Myocyte (in vitro differentiated cells): ENCODE measurements at regions not wholly inside any gene's neighbourhood (a gene's known extent, or its start where the extent isn't known, plus 50 kb on each side); places are given as distances from the start of the nearest gene placed in this dataset.
A peak's percentile ranks its signal among the peaks of the same experiment; 100 is the strongest.
"Not testable (repeated sequence)": the region's sequence is repeated elsewhere in the genome, so short reads cannot be mapped to it uniquely, and the experiment has no call there.

ENCODE experiments used
- DNase-seq: peaks from one replicate; pipeline ENCODE4 v3.0.0-alpha.2; 2012; ENCODE audit warnings: low read depth

DNA sequence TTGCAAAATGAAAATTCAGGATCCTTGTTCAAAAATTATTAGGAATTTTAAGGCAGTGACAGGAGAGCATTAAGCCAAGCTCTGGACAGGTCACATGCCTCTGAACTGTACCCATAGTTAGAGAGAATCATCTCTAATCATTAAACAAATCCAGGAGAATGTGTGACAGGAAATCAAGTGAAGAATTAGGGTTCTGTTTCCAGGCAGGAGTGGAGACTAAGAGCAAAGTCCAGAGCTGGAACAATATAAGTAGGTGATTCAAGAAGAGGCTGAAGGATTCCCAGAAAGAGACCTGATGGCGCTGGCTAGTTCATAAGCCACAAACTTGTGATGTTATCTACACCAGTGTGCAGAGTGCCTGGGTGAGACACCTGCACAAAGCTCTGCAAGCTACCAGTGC, 104.6 kb upstream of the PRKG2 start:
- no peak for DNase-seq

DNA sequence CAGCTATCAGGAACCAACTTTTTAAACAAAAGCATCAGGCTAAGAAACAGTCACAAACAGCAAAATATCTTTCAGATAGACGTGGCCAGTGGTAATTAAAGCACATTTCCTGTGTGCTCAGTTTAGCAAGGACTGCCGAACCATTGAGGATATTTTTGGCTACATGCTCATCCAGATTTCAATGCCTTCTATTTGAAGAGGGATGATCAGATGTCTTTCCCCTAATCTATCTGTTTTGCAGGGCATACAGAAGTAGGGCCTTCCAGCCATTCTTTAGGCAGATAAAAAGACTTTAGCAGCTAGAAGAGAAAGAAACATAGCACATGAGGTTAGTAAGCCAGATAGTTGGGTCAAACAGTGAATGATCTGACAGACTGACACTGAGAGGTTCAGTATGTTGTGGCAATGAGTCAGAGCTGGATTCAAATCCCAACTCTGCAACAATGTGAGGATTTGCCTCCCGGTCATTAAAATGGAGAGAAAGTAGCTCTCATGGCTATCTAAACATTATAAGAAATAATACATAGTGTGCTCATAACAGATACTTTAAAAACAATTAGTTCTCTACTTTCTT, 100.0 kb upstream of the PRKG2 start:
- peak; percentile 72 for DNase-seq

DNA sequence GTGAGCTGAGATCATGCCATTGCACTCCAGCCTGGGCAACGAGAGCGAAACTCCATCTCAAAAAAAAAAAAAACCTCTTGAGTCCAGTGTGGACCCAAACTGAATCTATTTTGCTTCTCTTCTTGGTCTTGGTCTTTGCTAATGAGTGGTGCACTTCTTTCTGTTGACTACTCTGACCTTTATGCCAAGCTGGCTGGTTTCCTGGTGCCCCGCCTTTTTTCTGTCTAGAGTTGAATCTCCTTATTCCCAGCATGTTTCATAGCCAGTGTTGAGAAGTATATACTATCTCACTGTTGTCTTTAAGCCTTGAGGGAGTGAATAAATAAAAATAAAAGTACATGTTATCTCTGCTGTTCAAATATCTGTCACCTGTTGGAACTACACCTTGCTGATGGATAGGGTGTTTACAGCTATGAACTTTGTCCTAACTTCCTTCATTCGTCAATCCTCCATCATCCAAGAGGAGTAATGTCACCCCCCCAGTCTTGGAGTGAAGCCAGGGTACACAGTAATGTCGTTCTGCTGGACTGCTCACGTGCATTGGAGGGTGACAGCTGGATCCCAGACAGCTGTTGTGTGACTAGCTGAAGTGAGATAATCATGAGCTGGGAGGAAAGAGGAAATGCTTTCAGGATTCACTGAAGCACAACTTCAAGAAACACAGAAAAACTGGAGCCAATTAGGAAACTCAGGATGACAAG, 99.3 kb upstream of the PRKG2 start:
- peak; percentile 91 for DNase-seq

DNA sequence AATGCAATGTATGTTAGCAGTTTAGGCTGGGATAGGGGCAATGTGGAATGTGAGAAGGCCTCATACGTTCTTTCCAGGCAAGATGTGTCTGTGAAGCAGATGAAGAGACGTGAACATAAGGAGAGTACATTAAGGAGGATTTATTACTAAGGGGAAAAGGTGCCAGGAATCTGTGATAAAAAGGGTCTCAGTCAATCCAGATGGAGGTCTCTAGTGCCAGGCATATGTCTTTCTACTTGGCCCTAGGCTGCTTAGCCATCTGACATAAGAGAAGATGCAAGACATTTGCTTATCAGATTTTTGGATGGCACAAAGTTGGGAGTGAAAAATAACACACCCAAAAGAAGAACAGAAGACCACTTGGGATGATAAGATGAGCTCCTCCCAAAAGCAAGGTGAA, 93.0 kb upstream of the PRKG2 start:
- DNase-seq = no peak

DNA sequence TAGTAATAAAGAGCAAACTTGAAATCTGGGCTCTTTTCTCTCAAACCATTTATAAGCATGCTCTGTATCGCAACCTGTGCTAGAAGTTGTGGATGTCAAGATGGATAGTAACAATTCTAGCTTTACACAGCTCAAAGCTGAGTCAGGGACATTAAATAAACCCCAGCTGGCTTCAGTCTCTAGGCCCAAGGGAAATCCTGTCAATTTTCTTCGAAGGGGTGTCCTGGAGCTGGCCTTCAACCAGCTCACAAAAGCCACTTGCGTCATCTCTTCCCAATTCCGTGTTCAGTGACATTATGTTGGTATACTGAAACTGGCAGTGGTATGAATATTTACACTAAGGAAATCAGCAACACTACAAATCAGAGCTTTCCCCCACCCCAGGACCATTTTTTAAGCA, 89.8 kb upstream of the PRKG2 start:
- no peak for DNase-seq

DNA sequence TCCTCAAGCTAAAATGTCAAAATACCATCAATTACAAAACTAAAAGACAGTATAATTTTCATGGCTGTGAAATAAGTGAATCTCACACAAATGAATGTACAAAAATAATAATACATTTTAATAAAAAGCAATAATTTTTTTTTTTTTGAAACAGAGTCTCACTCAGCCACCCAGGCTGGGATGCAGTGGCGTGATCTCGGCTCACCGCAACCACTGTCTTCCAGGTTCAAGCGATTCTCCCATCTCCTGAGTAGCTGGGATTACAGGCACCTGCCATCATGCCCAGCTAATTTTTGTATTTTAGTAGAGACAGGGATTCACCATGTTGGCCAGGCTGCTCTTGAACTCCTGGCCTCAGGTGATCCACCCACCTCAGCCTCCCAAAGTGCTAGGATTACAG, 85.3 kb upstream of the PRKG2 start:
- not testable (repeated sequence) for DNase-seq

DNA sequence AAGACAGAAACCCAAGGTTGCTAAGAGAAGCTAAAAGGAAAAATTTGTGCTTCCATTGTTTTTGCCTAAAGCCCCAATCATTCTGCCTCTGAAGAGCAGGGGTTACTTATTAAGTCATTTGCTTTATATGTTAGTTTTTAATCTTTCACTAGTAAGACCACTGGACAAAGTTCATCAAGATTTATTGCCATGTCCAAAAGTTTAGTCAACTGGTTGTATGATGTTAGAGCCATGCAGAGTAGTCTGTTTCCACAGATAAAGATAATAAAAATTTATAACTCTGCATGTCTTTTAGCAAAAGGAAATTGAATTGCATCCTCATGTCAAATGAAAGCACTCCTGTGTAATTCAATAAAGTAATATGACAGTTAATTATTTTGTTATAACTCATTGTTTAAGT, 75.8 kb upstream of the PRKG2 start:
- DNase-seq = no peak

DNA sequence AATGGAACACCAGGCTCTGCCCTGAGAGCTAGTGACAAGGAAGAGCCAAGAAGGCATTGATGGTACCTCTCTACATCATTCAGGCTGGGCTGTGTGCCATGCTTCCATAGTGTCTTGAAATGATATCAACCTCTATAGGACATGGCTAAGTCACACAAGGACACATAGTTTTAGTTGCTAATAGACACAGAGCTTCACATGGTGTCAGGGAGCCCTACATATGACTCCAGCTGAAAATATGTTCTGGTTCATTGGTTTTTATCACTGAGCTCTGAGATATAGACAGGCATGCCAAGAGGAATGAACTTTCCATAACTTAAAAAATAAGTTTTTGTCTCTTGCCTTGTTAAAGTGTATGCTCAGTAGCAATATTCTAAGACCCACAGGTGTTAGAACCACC, 72.1 kb upstream of the PRKG2 start:
- no peak for DNase-seq

DNA sequence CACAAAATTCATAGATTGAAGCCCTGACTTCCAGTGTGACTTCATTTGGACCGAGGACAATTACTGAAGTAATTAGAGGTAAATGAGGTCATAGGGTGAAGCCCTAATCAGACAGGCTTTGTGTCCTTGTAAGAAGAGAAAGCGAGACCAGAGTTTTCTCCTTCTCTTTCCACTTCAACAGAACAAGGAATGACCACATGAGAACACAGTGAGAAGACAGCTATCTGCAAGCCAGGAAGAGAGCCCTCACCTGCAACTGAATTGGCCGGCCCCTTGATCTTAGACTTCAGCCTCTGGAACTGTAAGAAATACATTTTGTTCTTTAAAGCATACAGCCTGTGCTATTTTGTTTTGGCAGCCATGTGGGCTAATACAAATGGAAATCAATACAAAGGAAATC, 67.1 kb upstream of the PRKG2 start:
- DNase-seq = no peak

DNA sequence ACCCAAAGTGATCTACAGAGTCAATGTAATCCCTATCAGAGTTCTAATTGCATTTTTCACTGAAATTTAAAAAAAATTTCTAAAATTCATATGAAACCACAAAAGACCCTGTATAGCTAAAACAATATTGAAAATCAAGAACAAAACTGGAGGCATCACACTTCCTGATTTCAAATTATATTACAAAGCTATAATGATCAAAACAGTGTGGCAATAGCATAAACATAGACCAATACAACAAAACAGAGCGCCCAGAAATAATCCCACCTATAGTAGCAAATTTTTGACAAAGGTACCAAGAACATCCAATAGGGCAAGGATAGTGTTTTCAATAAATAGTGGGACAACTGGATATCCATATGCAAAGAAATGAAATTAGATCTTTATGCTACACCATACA, 59.4 kb upstream of the PRKG2 start:
- no peak for DNase-seq

DNA sequence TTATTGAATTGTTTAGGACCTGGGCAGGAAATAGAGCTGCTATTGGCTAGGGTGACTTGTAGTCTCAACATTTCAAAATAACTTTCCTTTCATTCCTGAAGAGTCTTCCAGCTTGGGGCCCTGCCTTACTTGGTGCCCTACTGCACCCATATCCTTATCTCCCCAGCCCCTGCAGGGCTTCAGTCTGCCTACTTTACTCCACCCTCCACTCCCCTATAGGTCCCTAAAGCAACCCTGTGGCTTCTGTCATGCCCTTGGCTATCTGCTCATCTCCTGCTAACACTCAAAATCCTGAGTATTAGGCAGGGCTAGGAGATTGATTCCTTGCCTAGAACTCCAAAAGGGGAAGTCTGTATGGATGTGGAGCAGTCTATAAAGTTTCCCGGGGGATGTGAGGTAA, 57.6 kb upstream of the PRKG2 start:
- DNase-seq = no peak
